Omental fat pad (tissue), 3 donors: ENCODE measurements at regions not wholly inside any gene's neighbourhood (a gene's known extent, or its start where the extent isn't known, plus 50 kb on each side); places are given as distances from the start of the nearest gene placed in this dataset.

Experiments used
- ATAC-seq: fragments of 150-250 bp; one replicate; pipeline ENCODE4 v1.9.1; 2016; ENCODE audit warnings: mild to moderate bottlenecking, moderate library complexity; ENCODE audit not compliant: low FRiP score
- DNase-seq: peaks from one replicate; pipeline ENCODE4 v3.0.0-alpha.2; 2019; ENCODE audit warnings: low spot score
- CTCF ChIP-seq, 3 donors: fragments of 450-650 bp; IDR thresholded peaks; one replicate each; pipeline ENCODE4 v1.5.1; 2016 to 2017; ENCODE audit warnings: antibody characterized with exemption in 3 of 3, mild to moderate bottlenecking in 3 of 3, moderate library complexity in 2 of 3

GRCh38 chr18:71431689-71432088 is 1112.5 kb downstream of the CBLN2 start:
- no peak for DNase-seq
- ATAC-seq: no peak
- TF ChIP-seq CTCF (IDR thresholded peaks at IDR 0.05): no peak

- no peak for TF ChIP-seq CTCF (IDR thresholded peaks at IDR 0.05)
- ATAC-seq (no peak), DNase-seq (no peak)
Measured at GRCh38 chr18:71431171-71431570, 1113.0 kb downstream of the CBLN2 start.

- TF ChIP-seq CTCF (IDR thresholded peaks at IDR 0.05): no peak
- DNase-seq (no peak), ATAC-seq (no peak)
Measured at GRCh38 chr18:71426441-71426840, 1117.7 kb downstream of the CBLN2 start.

- ATAC-seq (no peak), DNase-seq (no peak)
- TF ChIP-seq CTCF (IDR thresholded peaks at IDR 0.05): no peak
Measured at GRCh38 chr18:71405169-71405809, 1116.4 kb downstream of the SOCS6 start.

- DNase-seq (no peak), ATAC-seq (no peak)
- no peak for TF ChIP-seq CTCF (IDR thresholded peaks at IDR 0.05)
Measured at GRCh38 chr18:71403501-71403900, 1114.7 kb downstream of the SOCS6 start.

- TF ChIP-seq CTCF (IDR thresholded peaks at IDR 0.05): no peak
- DNase-seq: no peak
- ATAC-seq: no peak
Measured at GRCh38 chr18:71398531-71398930, 1109.7 kb downstream of the SOCS6 start.

- TF ChIP-seq CTCF (IDR thresholded peaks at IDR 0.05): no peak
- DNase-seq (no peak), ATAC-seq (no peak)
Measured at GRCh38 chr18:71388148-71388547, 1099.3 kb downstream of the SOCS6 start.
